Caco-2 (cell line): ENCODE measurements at regions not wholly inside any gene's neighbourhood (a gene's known extent, or its start where the extent isn't known, plus 50 kb on each side); places are given as distances from the start of the nearest gene placed in this dataset.

Experiments
- BruUV-seq: library from RNA; stranded (reverse); fragments of 400-500 nt; replicated peaks from 2 replicates; lab custom pipeline; 2021; lab: Mats Ljungman, UMichigan
- CTCF ChIA-PET: fragments of 300-600 bp; sonication (Branson Sonifier 250); formaldehyde crosslinking; loops from one replicate; lab custom pipeline; 2022; ENCODE audit warnings: antibody characterized with exemption; lab: Charles Lee
- POLR2A ChIA-PET: fragments of 300-600 bp; sonication (Branson Sonifier 250); formaldehyde crosslinking; loops from one replicate; lab custom pipeline; 2022; ENCODE audit warnings: antibody characterized with exemption; lab: Charles Lee
- DNase-seq, 2 experiments: peaks; one replicate each; pipeline versions ENCODE4 v3.0.0 to v3.0.0-alpha.2; 2020 to 2022
- H3K27me3 ChIP-seq: replicated peaks from 2 replicates; pipeline ENCODE4 v1.6.0; 2011; ENCODE audit warnings: low read length; ENCODE audit not compliant: control insufficient read depth, insufficient read depth
- H3K36me3 ChIP-seq: 2 replicates; pipeline ENCODE4 v1.5.1; 2011; ENCODE audit warnings: low read length; ENCODE audit not compliant: control insufficient read depth, insufficient read depth
- H3K4me1 ChIP-seq: fragments of 250-450 bp; sonication (Bioruptor Pico); 2 replicates; pipeline ENCODE4 v1.5.1; 2020; ENCODE audit warnings: mild to moderate bottlenecking
- H3K4me3 ChIP-seq: 2 replicates; pipeline ENCODE4 v1.5.1; 2011; ENCODE audit warnings: low read depth, mild to moderate bottlenecking, control low read depth, low read length
- H3K9me3 ChIP-seq: fragments of 250-450 bp; sonication (Bioruptor Pico); 2 replicates; pipeline ENCODE4 v1.5.1; 2020; ENCODE audit warnings: mild to moderate bottlenecking, moderate library complexity
- H3K27ac Mint-ChIP-seq: one replicate; pipeline ENCODE4 v1.8.0; 2022; ENCODE audit warnings: mixed read lengths; ENCODE audit not compliant: unreplicated experiment
- H3K27me3 Mint-ChIP-seq: one replicate; pipeline ENCODE4 v1.8.0; 2022; ENCODE audit warnings: mixed read lengths; ENCODE audit not compliant: insufficient read depth, unreplicated experiment
- H3K36me3 Mint-ChIP-seq: one replicate; pipeline ENCODE4 v1.8.0; 2022; ENCODE audit warnings: mild to moderate bottlenecking, mixed read lengths; ENCODE audit not compliant: insufficient read depth, unreplicated experiment
- H3K4me1 Mint-ChIP-seq: one replicate; pipeline ENCODE4 v1.8.0; 2022; ENCODE audit warnings: low read depth, mixed read lengths; ENCODE audit not compliant: unreplicated experiment
- H3K4me3 Mint-ChIP-seq: one replicate; pipeline ENCODE4 v1.8.0; 2022; ENCODE audit warnings: mild to moderate bottlenecking, moderate library complexity, mixed read lengths; ENCODE audit not compliant: unreplicated experiment
- H3K9me3 Mint-ChIP-seq: one replicate; pipeline ENCODE4 v1.8.0; 2022; ENCODE audit warnings: mixed read lengths; ENCODE audit not compliant: unreplicated experiment
- intact Hi-C: fragments of 100-400 bp; cut with micrococcal nuclease; formaldehyde crosslinking; loops from one replicate; pipeline ENCODE4 v1.10.0; 2022; ENCODE audit not compliant: unreplicated experiment
- TF ChIP-seq, protein P1 (sequence below), 2 experiments: fragments of 200-600 bp in 1 of 2; IDR thresholded peaks; 1 replicate in 1 of 2; 2 replicates in 1 of 2; pipeline versions ENCODE4 v1.5.1 to v1.8.0; 2011 to 2022; ENCODE audit warnings: antibody characterized with exemption in 1 of 2, control low read depth in 1 of 2, inconsistent platforms in 1 of 2, low read depth in 1 of 2, low read length in 1 of 2, mild to moderate bottlenecking in 1 of 2, moderate library complexity in 1 of 2; ENCODE audit not compliant: insufficient read depth in 1 of 2, severe bottlenecking in 1 of 2, unreplicated experiment in 1 of 2

DNA sequence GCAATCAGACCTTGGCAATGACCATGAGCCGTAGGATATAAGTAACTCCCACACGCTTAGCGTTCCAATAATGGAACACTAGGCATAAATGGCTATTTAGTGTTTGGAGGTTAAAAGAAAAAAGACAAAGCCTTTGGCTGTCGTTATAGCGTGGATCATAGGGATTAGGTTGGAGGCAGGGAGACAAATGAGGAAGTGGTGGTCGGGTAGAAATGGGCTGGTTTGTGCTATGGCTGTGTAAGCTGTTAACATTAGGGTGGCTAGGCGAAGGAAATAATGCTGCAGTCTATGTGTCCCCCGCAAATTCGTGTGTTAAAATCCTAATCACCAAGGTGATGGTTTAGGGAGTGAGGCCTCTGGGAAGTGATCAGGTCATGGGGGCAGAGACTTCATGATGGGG is 120.4 kb upstream of the IRX6 start:
- H3K4me1 Mint-ChIP-seq, result peaks cover 18% of the 10 kb centered on the region

DNA sequence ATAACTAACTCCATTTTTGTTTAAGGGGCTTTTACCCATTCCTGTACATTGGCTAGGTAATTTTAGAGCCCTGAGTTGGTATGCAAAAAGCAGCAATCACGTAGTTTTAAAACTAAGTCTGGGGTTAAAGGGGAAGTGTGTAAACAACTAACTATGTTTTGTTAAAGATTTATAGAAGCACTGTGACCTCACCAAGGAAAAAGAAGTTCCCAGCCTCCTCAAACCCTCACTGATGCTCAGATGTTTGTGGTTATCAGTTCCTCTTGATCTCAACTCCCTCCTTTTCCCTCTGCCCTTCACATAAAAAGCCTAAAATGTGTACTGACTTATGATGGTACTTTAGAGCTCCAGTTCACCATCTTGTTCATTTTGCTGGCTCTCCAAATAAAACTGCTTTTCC is 119.9 kb upstream of the IRX6 start:
- Histone ChIP-seq H3K4me1 (no peaks in the 10 kb centered on the region), H3K4me3 (no peak overlapping the region), H3K27me3 (no peaks in the 10 kb centered on the region), H3K9me3 (no peaks in the 10 kb centered on the region), H3K36me3 (no peaks in the 10 kb centered on the region)
- Mint-ChIP-seq H3K4me1 (peaks cover 18% of the 10 kb centered on the region), H3K36me3 (no peaks in the 10 kb centered on the region), H3K9me3 (no peaks in the 10 kb centered on the region), H3K27ac (no peak overlapping the region), H3K27me3 (no peaks in the 10 kb centered on the region), H3K4me3 (no peak overlapping the region)
- TF ChIP-seq, protein P1, sequence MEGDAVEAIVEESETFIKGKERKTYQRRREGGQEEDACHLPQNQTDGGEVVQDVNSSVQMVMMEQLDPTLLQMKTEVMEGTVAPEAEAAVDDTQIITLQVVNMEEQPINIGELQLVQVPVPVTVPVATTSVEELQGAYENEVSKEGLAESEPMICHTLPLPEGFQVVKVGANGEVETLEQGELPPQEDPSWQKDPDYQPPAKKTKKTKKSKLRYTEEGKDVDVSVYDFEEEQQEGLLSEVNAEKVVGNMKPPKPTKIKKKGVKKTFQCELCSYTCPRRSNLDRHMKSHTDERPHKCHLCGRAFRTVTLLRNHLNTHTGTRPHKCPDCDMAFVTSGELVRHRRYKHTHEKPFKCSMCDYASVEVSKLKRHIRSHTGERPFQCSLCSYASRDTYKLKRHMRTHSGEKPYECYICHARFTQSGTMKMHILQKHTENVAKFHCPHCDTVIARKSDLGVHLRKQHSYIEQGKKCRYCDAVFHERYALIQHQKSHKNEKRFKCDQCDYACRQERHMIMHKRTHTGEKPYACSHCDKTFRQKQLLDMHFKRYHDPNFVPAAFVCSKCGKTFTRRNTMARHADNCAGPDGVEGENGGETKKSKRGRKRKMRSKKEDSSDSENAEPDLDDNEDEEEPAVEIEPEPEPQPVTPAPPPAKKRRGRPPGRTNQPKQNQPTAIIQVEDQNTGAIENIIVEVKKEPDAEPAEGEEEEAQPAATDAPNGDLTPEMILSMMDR (IDR thresholded peaks at IDR 0.05; ENCODE audit: insufficient read depth in 1 of 2, low read depth in 1 of 2, low read length in 1 of 2, severe bottlenecking in 1 of 2, unreplicated experiment in 1 of 2), result no peak
- CTCF ChIA-PET, result no interaction called here
- no TSS peak for BruUV-seq
- DNase-seq, result no peak
- POLR2A ChIA-PET, result no interaction called here
- intact Hi-C loops, result no loop called here

More for the DNA sequence above, 120.4 kb upstream of the IRX6 start:
- Histone ChIP-seq H3K4me3 (no peak overlapping the region), H3K36me3 (no peaks in the 10 kb centered on the region), H3K27me3 (no peaks in the 10 kb centered on the region), H3K4me1 (no peaks in the 10 kb centered on the region), H3K9me3 (no peaks in the 10 kb centered on the region)
- no peak overlapping the region for H3K4me3 Mint-ChIP-seq
- H3K9me3 Mint-ChIP-seq, result peaks cover 5% of the 10 kb centered on the region
- no peaks in the 10 kb centered on the region for H3K27me3 Mint-ChIP-seq
- no TSS peak for BruUV-seq
- ChIA-PET CTCF (no interaction called here), POLR2A (no interaction called here)
- DNase-seq, result no peak
- H3K36me3 Mint-ChIP-seq, result no peaks in the 10 kb centered on the region
- TF ChIP-seq, protein P1 (IDR thresholded peaks at IDR 0.05; ENCODE audit: insufficient read depth in 1 of 2, low read depth in 1 of 2, low read length in 1 of 2, severe bottlenecking in 1 of 2, unreplicated experiment in 1 of 2), result no peak
- no peak overlapping the region for H3K27ac Mint-ChIP-seq
- intact Hi-C loops, result no loop called here

DNA sequence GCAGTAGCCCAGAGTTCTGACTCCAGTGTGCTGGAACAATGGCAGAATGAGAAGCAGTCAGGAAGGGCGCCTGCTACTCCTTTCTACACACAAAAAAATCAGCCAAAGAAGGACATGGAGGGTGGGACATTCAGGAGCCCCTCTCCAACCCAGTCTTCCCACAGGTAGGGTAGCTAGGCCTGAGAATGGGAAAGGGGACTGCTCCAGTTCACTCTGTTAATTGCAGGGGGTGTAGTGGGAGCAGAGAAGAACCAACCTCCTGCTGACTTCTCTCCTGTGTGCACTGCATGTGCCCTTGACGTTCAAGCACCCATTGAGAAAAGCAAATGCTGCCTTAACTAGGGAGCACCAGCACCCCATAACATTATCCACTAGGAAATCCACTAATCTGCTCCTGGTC is 119.1 kb upstream of the IRX6 start:
- H3K27me3 Mint-ChIP-seq, result no peaks in the 10 kb centered on the region
- H3K36me3 Mint-ChIP-seq, result no peaks in the 10 kb centered on the region
- no TSS peak for BruUV-seq
- CTCF ChIA-PET, result no interaction called here
- DNase-seq, result no peak
- Histone ChIP-seq H3K27me3 (no peaks in the 10 kb centered on the region), H3K4me1 (no peaks in the 10 kb centered on the region), H3K36me3 (no peaks in the 10 kb centered on the region), H3K9me3 (no peaks in the 10 kb centered on the region), H3K4me3 (no peak overlapping the region)
- H3K4me3 Mint-ChIP-seq, result no peak overlapping the region
- POLR2A ChIA-PET, result no interaction called here
- no peaks in the 10 kb centered on the region for H3K9me3 Mint-ChIP-seq
- TF ChIP-seq, protein P1 (IDR thresholded peaks at IDR 0.05; ENCODE audit: insufficient read depth in 1 of 2, low read depth in 1 of 2, low read length in 1 of 2, severe bottlenecking in 1 of 2, unreplicated experiment in 1 of 2), result no peak
- H3K27ac Mint-ChIP-seq, result no peak overlapping the region
- peaks cover 18% of the 10 kb centered on the region for H3K4me1 Mint-ChIP-seq
- intact Hi-C loops, result no loop called here
